Neuron (in vitro differentiated cells): ENCODE measurements at regions not wholly inside any gene's neighbourhood (a gene's known extent, or its start where the extent isn't known, plus 50 kb on each side); places are given as distances from the start of the nearest gene placed in this dataset.
"Not testable (repeated sequence)": the region's sequence is repeated elsewhere in the genome, so short reads cannot be mapped to it uniquely, and the experiment has no call there.

ENCODE experiments used
- H2AFZ ChIP-seq: one replicate; pipeline ENCODE4 v1.6.1; 2013; ENCODE audit warnings: low read depth, mild to moderate bottlenecking, inconsistent platforms, low read length, moderate library complexity
- H3K27me3 ChIP-seq: one replicate; pipeline ENCODE4 v1.6.1; 2013; ENCODE audit warnings: low read length; ENCODE audit not compliant: insufficient read depth
- H3K36me3 ChIP-seq: one replicate; pipeline ENCODE4 v1.6.1; 2013; ENCODE audit warnings: low read length; ENCODE audit not compliant: insufficient read depth
- H3K4me1 ChIP-seq: one replicate; pipeline ENCODE4 v1.6.1; 2013; ENCODE audit warnings: low read length; ENCODE audit not compliant: insufficient read depth
- H3K4me3 ChIP-seq: 2 replicates; pipeline ENCODE4 v1.5.1; 2013; ENCODE audit warnings: mild to moderate bottlenecking, low read length, moderate library complexity
- H3K9me3 ChIP-seq: one replicate; pipeline ENCODE4 v1.6.1; 2013; ENCODE audit warnings: low read length

DNA sequence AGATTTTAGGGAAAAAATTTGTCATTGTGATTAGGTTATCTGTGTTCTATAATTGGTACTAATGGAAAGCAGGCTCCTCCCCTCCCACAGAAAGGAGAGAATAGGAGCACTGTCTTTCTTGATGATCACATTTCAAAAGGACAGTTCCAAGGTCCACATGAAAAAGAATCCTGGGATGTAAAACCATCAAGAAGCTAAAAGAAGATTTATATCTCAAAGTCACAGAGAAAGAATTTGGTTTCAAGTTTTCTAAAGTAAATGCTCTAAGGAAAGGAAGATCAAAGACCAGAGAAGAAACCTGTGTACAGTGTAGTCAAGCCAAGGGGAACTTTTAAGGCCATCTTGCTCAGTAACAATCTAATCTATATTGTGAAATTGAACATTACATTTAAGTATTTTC is 652.7 kb upstream of the HS3ST5 start:
- no peaks in the 10 kb centered on the region for H3K4me1 ChIP-seq
- H3K27me3 ChIP-seq: no peaks in the 10 kb centered on the region
- H3K4me3 ChIP-seq: no peak overlapping the region
- H3K9me3 ChIP-seq: no peaks in the 10 kb centered on the region
- H2AFZ ChIP-seq: no peak overlapping the region
- H3K36me3 ChIP-seq: no peaks in the 10 kb centered on the region

DNA sequence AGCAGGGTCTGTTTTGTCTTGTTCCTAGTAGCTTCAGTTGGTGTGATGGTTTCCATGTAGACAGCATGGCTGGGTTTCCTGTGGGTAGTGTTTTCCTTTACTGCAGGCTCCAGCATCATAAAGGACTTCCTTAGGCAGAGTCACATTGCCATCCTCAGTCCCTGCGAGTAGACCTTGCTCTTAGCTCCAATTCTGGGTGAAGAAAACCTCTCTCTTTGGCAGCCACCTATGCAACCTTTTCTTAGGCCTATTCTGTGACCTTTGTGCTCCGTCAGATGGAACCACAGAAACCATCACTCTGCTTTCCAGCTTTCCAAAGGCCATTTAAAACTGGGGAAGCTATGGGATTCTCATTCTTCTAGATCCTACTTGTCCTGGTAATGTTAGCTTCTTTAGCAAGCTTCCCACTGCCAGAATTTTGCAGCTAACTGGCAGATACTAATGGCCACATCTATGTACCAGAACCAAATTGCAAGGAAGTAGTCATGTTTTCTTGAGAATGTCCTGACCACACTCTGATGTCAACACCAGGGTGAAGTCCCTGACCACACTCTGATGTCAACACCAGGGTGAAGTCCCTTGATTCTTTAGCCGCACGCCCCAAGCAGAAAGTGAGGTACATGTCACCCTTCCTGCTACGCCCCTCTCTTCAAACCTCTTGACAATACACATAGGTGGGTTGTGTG is 646.6 kb upstream of the HS3ST5 start:
- H3K9me3 ChIP-seq: no peaks in the 10 kb centered on the region
- no peak overlapping the region for H3K4me3 ChIP-seq
- no peak overlapping the region for H2AFZ ChIP-seq
- no peaks in the 10 kb centered on the region for H3K4me1 ChIP-seq
- H3K27me3 ChIP-seq: no peaks in the 10 kb centered on the region
- H3K36me3 ChIP-seq: no peaks in the 10 kb centered on the region

DNA sequence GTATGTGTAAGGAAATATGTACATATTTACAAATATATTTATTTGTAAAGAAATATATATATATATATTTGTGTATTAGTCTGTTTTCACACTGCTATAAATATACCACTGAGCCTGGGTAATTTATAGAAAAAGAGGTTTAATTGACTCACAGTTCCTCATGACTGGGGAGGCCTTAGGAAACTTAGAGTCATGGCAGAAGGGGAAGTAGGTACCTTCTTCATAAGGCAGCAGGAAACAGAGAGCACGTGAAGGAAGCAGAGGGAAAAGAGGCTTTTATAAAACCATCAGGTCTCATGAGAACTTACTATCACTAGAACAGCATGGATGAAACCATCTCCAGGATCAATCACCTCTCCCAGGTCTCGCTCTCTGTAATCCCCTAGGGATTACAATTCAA is 644.5 kb upstream of the HS3ST5 start:
- Histone ChIP-seq H3K4me1 (no peaks in the 10 kb centered on the region), H3K36me3 (no peaks in the 10 kb centered on the region), H3K9me3 (no peaks in the 10 kb centered on the region), H3K4me3 (no peak overlapping the region), H3K27me3 (no peaks in the 10 kb centered on the region), H2AFZ (no peak overlapping the region)

DNA sequence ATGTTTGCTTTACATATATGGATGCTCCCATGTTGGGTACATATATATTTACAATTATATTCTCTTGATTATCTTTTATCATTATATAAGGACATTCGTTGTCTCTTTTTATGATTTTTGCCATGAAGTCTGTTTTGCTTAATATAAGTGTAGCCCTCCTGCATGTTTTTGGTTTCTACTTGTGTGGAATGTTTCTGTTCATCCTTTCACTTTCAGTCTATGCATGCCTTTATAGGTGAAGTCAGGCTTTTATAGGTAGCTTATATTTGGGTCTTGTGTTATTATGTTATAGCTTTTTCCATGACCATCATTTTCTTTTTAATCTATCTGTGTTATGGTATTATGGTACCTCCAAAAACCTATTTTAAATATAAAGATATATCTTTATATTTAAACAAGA is 612.5 kb upstream of the HS3ST5 start:
- H3K4me1 ChIP-seq: no peaks in the 10 kb centered on the region
- no peaks in the 10 kb centered on the region for H3K36me3 ChIP-seq
- no peak overlapping the region for H3K4me3 ChIP-seq
- H3K9me3 ChIP-seq: no peaks in the 10 kb centered on the region
- H3K27me3 ChIP-seq: no peaks in the 10 kb centered on the region
- H2AFZ ChIP-seq: no peak overlapping the region

DNA sequence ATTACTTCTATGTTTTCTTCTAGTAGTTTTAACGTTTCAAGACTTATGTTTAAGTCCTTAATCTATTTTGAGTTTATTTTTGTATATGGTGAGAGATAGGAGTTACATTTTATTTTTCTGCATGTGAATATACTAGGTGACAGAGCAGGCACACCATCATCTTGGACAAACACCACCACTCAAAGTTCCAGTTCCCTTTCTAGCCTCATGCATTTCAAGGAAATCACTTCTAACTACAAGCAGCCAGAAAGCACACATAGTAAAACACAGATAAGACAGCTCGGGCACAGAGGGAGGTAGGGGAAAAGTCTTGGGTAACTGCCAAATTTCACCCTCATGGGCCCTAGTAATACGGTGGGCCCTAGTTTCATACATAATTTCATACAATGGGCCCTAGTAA is 609.4 kb upstream of the HS3ST5 start:
- no peaks in the 10 kb centered on the region for H3K4me1 ChIP-seq
- no peak overlapping the region for H3K4me3 ChIP-seq
- H3K27me3 ChIP-seq: no peaks in the 10 kb centered on the region
- H3K9me3 ChIP-seq: no peaks in the 10 kb centered on the region
- no peak overlapping the region for H2AFZ ChIP-seq
- H3K36me3 ChIP-seq: no peaks in the 10 kb centered on the region

DNA sequence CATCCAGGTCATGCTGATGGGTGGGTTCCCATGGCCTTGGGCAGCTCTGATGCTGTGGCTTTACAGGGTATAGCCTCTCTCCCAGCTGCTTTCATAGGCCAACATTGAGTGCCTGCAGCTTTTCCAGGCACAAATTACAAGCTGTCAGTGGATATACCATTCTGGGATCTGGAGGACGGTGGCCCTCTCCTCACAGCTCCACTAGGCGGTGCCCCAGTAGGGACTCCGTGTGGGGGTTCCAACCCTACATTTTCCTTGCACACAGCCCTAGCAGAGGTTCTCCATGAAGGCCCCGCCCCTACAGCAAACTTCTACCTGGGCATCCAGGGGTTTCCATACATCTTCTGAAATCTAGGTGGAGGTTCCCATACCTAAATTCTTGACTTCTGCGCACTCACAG is 602.6 kb upstream of the HS3ST5 start:
- Histone ChIP-seq H2AFZ (no peak overlapping the region), H3K27me3 (peaks cover 2% of the 10 kb centered on the region), H3K36me3 (no peaks in the 10 kb centered on the region), H3K4me1 (no peaks in the 10 kb centered on the region), H3K9me3 (no peaks in the 10 kb centered on the region), H3K4me3 (no peak overlapping the region)

DNA sequence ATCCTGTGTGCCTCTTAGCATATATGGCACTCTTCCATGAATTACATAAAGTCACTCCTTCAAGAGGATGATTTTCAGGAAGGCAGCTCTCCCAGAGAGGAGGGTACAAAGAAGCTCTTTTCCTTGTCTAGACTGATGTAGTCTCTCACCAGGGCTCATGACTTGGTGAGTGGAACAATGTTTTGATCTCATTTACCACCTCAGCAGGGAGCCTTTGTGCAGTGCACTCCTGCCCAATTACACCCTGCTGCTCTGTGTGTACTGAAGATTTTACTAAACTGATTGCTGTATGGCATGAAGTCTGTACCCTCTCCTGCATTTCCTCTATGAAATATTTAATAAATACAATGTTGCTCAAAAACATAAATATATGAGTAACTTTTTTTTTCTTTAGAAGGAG is 598.3 kb upstream of the HS3ST5 start:
- Histone ChIP-seq H3K36me3 (no peaks in the 10 kb centered on the region), H3K4me1 (no peaks in the 10 kb centered on the region), H3K9me3 (no peaks in the 10 kb centered on the region), H3K4me3 (no peak overlapping the region), H3K27me3 (peaks cover 2% of the 10 kb centered on the region), H2AFZ (no peak overlapping the region)

DNA sequence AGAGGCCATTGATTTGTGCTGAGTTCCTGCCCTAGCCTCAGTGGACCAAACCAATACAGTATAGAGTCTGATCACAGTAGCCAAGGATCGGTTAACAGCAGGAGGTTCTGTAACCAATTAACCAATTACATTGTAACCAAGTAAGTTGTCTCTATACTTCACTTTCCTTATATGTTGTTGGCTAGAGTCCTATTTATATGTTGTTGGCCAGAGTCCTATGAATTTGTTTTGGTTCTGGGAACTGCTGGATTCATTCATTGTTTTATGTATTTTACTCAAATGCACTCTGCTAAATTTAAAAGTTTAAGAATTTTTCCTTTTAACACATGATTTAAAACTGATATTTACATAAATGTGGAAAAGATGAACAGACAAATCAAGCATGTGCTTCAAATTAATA is 597.4 kb upstream of the HS3ST5 start:
- H3K27me3 ChIP-seq: peaks cover 2% of the 10 kb centered on the region
- H3K9me3 ChIP-seq: no peaks in the 10 kb centered on the region
- no peak overlapping the region for H2AFZ ChIP-seq
- no peaks in the 10 kb centered on the region for H3K36me3 ChIP-seq
- no peak overlapping the region for H3K4me3 ChIP-seq
- no peaks in the 10 kb centered on the region for H3K4me1 ChIP-seq

DNA sequence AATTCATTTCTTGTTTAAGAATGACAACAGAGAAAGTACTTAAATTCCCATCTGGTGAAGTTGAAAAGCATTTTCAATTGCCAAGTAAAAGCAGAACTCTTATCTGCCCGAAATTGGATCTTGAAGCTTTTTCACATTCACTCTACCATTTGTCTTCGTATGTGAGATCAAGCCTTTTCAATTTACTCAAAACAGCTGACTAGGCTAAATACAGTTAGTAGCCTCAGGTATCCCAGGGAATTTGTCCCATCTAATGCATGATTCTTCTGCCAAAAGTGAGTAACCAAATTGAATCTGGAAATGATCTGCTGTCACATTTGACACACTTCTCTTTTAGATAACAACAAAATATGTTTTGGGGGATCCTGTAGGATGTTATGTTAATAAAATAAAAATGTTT is 596.8 kb upstream of the HS3ST5 start:
- no peaks in the 10 kb centered on the region for H3K36me3 ChIP-seq
- no peak overlapping the region for H3K4me3 ChIP-seq
- H2AFZ ChIP-seq: no peak overlapping the region
- no peaks in the 10 kb centered on the region for H3K4me1 ChIP-seq
- H3K9me3 ChIP-seq: no peaks in the 10 kb centered on the region
- peaks cover 2% of the 10 kb centered on the region for H3K27me3 ChIP-seq

DNA sequence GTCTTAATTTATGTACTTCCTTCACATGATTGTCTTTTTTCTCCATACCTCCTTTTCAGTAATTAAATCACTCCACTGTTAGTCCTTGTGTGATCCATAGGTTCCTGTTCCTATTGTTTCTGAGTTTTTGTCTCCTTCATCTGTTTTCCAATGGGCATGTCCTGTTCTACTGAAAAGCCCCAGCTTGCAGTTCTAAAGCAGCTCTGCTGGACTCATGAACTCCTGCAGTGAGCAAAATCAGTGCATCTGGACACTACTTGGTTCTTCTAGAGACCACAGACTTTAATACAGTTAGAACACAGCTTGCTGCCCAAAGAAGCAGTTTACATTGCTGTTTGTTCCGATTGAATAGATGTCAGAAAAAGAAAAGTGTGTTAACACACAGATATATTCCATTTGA is 593.3 kb upstream of the HS3ST5 start:
- H3K4me3 ChIP-seq: no peak overlapping the region
- H3K27me3 ChIP-seq: peaks cover 2% of the 10 kb centered on the region
- H3K9me3 ChIP-seq: no peaks in the 10 kb centered on the region
- H2AFZ ChIP-seq: no peak overlapping the region
- no peaks in the 10 kb centered on the region for H3K4me1 ChIP-seq
- H3K36me3 ChIP-seq: no peaks in the 10 kb centered on the region

DNA sequence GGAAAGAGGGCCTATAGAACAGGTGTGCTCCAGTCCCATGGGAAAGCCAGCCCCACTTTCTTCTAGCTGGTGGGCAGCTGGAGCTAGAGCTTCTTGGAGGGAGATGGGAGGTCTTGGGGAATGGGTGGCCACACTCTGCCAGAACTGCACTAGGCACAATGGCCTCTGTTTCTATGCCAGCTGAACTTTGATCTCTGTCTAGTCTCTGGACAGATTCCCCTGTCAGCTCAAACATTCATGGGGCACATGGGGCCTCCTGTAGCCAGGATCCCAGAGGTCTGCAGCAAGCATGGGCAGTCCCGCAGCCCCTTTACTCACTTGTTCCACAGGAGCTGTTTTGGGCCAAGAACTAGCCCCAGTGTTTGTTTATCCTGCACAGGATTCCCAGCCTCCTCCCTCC is 591.3 kb upstream of the HS3ST5 start:
- Histone ChIP-seq H2AFZ (no peak overlapping the region), H3K4me1 (no peaks in the 10 kb centered on the region), H3K4me3 (no peak overlapping the region), H3K9me3 (no peaks in the 10 kb centered on the region), H3K36me3 (no peaks in the 10 kb centered on the region), H3K27me3 (no peaks in the 10 kb centered on the region)

DNA sequence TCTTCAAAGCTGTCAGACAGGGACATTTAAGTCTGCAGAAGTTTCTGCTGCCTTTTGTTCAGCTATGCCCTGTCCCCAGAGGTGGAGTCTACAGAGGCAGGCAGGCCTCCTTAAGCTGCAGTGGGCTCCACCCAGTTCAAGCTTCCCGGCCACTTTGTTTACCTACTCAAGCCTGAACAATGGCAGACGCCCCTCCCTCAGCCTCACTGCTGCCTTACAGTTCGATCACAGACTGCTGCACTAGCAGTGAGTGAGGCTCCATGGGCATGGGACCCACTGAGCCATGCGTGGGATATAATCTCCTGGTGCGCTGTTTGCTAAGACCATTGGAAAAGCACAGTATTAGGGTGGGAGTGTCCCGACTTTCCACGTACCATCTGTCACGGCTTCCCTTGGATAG is 585.9 kb upstream of the HS3ST5 start:
- not testable (repeated sequence) for H2AFZ ChIP-seq, H3K27me3 ChIP-seq, H3K36me3 ChIP-seq, H3K4me3 ChIP-seq, H3K9me3 ChIP-seq, H3K4me1 ChIP-seq

DNA sequence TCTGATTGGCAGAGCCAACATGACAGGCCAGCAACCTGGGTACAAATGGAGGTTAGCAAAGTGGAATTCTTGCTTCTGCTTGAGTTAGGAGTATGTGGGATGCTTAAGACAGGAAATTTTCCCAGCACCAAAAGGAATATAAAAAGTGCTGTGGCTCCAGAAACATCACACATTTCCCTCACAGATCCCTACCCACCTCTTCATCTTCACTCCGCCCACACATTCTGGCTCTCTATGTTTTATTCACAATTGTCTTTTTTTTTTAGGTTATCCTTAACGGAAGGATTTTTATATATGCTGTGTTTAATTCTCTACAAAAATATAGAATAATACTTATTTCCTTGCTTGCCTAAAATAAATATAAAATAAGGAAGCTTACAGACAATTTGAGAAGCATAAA is 563.3 kb upstream of the HS3ST5 start:
- Histone ChIP-seq H2AFZ (no peak overlapping the region), H3K27me3 (no peaks in the 10 kb centered on the region), H3K4me1 (no peaks in the 10 kb centered on the region), H3K9me3 (no peaks in the 10 kb centered on the region), H3K4me3 (no peak overlapping the region), H3K36me3 (no peaks in the 10 kb centered on the region)

DNA sequence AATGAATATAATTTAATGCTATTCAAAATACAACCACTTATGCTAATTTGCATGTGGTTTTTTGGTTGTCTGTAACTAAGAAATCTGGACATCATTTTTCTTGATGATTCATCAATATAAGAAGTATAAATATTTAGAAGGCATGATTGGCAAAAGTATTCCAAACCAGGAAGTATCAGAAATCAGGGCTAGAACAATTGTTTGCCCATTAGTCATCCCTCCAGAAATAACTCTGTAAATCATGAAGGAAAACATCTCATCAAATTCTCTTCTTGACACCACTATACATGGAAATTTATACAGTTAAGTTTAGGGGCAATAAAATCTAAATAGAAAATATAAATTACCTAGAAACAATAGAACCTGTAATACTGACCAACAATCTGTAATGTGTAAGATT is 554.7 kb upstream of the HS3ST5 start:
- no peak overlapping the region for H3K4me3 ChIP-seq
- no peaks in the 10 kb centered on the region for H3K4me1 ChIP-seq
- H3K9me3 ChIP-seq: no peaks in the 10 kb centered on the region

More for the DNA sequence above, 554.7 kb upstream of the HS3ST5 start:
- no peaks in the 10 kb centered on the region for H3K27me3 ChIP-seq
- H2AFZ ChIP-seq: no peak overlapping the region
- no peaks in the 10 kb centered on the region for H3K36me3 ChIP-seq
